VCaP (cell line): ENCODE measurements at regions not wholly inside any gene's neighbourhood (a gene's known extent, or its start where the extent isn't known, plus 50 kb on each side); places are given as distances from the start of the nearest gene placed in this dataset.

Source experiments
- H3K27ac ChIP-seq: fragments of 450-650 bp; 2 replicates; pipeline ENCODE4 v1.5.1; 2017
- CTCF ChIP-seq: fragments of 450-650 bp; conservative IDR thresholded peaks from 2 replicates; pipeline ENCODE4 v1.5.1; 2017; ENCODE audit warnings: mild to moderate bottlenecking, moderate library complexity

DNA sequence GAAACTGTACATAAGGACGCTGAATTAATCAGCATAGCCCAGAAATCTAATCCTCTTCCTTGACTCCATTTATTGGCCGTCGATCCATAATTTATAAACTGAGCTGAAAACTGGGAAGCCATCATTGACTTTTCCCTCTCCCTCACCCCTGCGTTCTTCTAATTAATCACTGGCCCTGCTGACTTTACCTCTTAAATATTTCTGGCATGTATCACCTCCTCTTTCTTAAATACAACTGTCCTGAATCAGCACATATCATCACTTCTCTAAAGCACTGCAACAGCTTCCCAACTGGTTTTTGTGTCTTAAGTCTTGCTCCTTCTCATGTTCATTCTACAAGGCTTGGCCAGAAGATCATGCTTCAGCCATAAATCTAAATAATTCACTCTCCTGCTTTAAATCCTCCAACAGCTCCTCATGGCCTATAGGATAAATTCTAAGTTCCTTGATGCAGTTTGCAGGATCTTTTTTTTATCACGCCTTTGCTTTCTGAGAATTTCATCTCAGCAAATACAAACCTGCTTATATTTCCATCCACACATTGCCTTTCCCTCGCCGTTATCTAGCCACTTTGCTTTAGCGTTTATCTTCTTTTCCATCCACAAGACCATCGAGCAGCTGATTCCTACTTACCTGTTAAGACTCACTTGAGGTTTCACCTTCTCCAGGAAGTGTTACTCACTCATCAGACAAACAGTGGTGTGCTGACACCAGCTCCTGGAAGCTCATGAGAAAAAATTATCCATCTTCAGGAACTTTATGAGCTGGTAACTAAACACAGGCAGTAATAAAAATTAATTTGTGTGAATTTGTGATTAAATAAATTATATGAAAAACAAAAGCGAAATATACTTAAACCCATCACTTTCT, 295.6 kb upstream of the FLRT2 start:
- TF ChIP-seq CTCF, result no peak
- no peak overlapping the region for H3K27ac ChIP-seq

DNA sequence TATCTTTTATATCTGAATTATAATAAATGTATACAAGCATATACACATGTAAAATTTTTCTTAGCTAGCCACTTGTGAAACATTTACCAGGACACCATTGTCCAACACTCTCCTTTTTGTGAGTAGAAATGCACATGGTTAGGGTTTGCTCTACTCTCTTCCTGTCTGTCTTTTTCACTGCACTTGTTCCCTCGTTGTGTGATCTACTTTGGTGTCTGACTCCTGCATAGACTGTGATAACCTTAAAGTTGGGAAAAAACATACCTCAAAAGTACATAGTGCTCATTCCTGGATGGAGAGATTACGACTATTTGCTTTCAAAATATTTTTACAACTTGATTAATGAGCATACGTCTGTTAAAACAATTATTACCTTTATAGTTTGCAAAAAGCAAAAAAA, 294.1 kb upstream of the FLRT2 start:
- no peak overlapping the region for H3K27ac ChIP-seq
- TF ChIP-seq CTCF, result no peak

- no peak overlapping the region for H3K27ac ChIP-seq
- TF ChIP-seq CTCF, result no peak
Measured at GRCh38 chr14:85236296-85236695, 293.6 kb upstream of the FLRT2 start.

GRCh38 chr14:85239791-85240190, 290.2 kb upstream of the FLRT2 start:
- no peak overlapping the region for H3K27ac ChIP-seq
- TF ChIP-seq CTCF, result no peak

GRCh38 chr14:85241022-85241855, 288.7 kb upstream of the FLRT2 start:
- no peak overlapping the region for H3K27ac ChIP-seq
- TF ChIP-seq CTCF, result no peak

DNA sequence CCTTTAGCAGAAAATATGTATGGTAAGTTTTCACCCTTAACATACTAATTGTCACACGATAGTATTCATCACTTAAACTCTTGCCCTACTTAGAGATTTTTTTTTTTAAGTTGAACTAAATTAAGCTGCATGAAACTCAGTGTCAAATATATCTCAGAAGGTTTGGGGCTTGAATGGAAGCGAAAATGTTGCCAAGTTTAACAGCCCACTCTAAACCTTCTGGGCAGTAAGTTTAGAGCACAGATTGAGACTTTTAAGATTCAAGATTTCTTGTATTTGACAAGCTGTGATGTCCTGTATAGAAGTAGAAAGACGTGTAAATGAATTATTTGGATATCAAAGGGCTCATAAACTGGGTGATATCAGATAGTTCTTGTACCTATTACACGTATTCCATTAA, 287.3 kb upstream of the FLRT2 start:
- no peak for TF ChIP-seq CTCF
- H3K27ac ChIP-seq, result no peak overlapping the region

DNA sequence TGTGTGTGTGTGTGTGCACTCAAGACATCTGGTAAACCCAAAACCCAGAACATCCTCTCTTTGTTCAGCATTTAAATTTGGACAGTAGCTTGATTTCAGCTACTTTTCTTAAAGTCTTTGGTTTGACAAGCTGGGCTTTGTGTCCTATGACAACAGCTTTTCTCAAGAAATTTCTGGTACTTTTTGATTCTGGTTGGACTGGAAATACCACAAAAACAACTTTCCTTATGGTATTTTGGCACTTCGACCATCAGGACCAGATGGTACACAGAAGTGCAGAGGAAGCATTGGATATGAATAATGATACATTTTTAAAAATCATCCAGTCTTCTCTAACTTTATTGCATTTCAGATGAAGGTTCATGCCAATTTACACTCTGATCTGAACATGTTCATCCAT, 286.6 kb upstream of the FLRT2 start:
- no peak for TF ChIP-seq CTCF
- H3K27ac ChIP-seq, result no peak overlapping the region
